Kasumi-1 (cell line): ENCODE measurements at regions not wholly inside any gene's neighbourhood (a gene's known extent, or its start where the extent isn't known, plus 50 kb on each side); places are given as distances from the start of the nearest gene placed in this dataset.

ENCODE experiments used
- DNase-seq, 2 experiments: peaks; one replicate each; lab custom pipeline; 2025; lab: John Stamatoyannopoulos, UW

GRCh38 chr10:107616031-107616430, 451.5 kb upstream of the SORCS1 start:
- DNase-seq = no peak

- DNase-seq = no peak
Observed at GRCh38 chr10:107614939-107615685, 450.6 kb upstream of the SORCS1 start.

GRCh38 chr10:107611115-107611514, 446.6 kb upstream of the SORCS1 start:
- no peak for DNase-seq

GRCh38 chr10:107589081-107589480, 424.6 kb upstream of the SORCS1 start:
- DNase-seq = no peak

GRCh38 chr10:107585630-107586029, 421.1 kb upstream of the SORCS1 start:
- no peak for DNase-seq

- DNase-seq = no peak
Observed at GRCh38 chr10:107583974-107584373, 419.5 kb upstream of the SORCS1 start.

GRCh38 chr10:107579970-107580369, 415.5 kb upstream of the SORCS1 start:
- no peak for DNase-seq

- DNase-seq = no peak
Observed at GRCh38 chr10:107577221-107577620, 412.7 kb upstream of the SORCS1 start.

GRCh38 chr10:107576746-107577145, 412.2 kb upstream of the SORCS1 start:
- no peak for DNase-seq

- no peak for DNase-seq
Observed at GRCh38 chr10:107565014-107565413, 400.5 kb upstream of the SORCS1 start.

GRCh38 chr10:107561136-107561650, 396.7 kb upstream of the SORCS1 start:
- no peak for DNase-seq

- DNase-seq = no peak
Observed at GRCh38 chr10:107557916-107558315, 393.4 kb upstream of the SORCS1 start.

GRCh38 chr10:107554333-107554732, 389.8 kb upstream of the SORCS1 start:
- no peak for DNase-seq

GRCh38 chr10:107553470-107553869, 389.0 kb upstream of the SORCS1 start:
- DNase-seq = no peak

- DNase-seq = no peak
Observed at GRCh38 chr10:107552963-107553362, 388.5 kb upstream of the SORCS1 start.

- no peak for DNase-seq
Observed at GRCh38 chr10:107548301-107548700, 383.8 kb upstream of the SORCS1 start.

- DNase-seq = no peak
Observed at GRCh38 chr10:107546986-107547385, 382.5 kb upstream of the SORCS1 start.

GRCh38 chr10:107546284-107546683, 381.8 kb upstream of the SORCS1 start:
- DNase-seq = no peak

GRCh38 chr10:107545717-107546116, 381.2 kb upstream of the SORCS1 start:
- DNase-seq = no peak

GRCh38 chr10:107544706-107545520, 380.4 kb upstream of the SORCS1 start:
- DNase-seq = no peak

GRCh38 chr10:107542607-107543006, 378.1 kb upstream of the SORCS1 start:
- DNase-seq = no peak

GRCh38 chr10:107542016-107542415, 377.5 kb upstream of the SORCS1 start:
- DNase-seq = no peak

GRCh38 chr10:107540981-107541380, 376.5 kb upstream of the SORCS1 start:
- no peak for DNase-seq
